ENCODE measurements at regions not wholly inside any gene's neighbourhood (a gene's known extent, or its start where the extent isn't known, plus 50 kb on each side); places are given as distances from the start of the nearest gene placed in this dataset.

DNA sequence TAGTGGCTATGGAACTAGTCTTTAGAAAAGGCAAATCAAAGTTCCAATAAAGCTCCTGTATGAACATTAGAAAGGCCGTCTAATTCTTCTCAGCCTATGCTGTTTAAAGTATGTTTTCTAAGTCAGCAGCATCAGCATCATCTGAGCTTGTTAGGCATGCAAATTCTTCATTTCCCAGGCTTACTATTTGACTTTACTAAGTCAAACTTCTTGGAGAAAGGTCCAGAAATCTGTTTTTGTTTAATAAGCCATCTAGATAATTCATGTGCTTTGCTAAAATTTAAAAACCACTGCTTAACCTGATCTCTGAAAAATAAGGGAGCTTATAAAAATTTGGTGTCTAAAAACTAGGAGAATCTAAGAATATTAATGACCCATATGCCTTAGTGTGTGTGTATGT, 200.2 kb upstream of the SGCD start:
- H3K27me3 Mint-ChIP-seq (ENCODE audit: low read depth, unreplicated experiment) = no peaks in the 10 kb centered on the region
- TF ChIP-seq, protein P1, sequence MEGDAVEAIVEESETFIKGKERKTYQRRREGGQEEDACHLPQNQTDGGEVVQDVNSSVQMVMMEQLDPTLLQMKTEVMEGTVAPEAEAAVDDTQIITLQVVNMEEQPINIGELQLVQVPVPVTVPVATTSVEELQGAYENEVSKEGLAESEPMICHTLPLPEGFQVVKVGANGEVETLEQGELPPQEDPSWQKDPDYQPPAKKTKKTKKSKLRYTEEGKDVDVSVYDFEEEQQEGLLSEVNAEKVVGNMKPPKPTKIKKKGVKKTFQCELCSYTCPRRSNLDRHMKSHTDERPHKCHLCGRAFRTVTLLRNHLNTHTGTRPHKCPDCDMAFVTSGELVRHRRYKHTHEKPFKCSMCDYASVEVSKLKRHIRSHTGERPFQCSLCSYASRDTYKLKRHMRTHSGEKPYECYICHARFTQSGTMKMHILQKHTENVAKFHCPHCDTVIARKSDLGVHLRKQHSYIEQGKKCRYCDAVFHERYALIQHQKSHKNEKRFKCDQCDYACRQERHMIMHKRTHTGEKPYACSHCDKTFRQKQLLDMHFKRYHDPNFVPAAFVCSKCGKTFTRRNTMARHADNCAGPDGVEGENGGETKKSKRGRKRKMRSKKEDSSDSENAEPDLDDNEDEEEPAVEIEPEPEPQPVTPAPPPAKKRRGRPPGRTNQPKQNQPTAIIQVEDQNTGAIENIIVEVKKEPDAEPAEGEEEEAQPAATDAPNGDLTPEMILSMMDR (IDR thresholded peaks at IDR 0.05; ENCODE audit: insufficient read depth, low read depth, low read length) = no peak
- no peak for TF ChIP-seq EZH2 (IDR thresholded peaks at IDR 0.05; ENCODE audit: insufficient read depth, low read length)
- no peak overlapping the region for H3K9ac ChIP-seq (ENCODE audit: low read length)
- H3K36me3 Mint-ChIP-seq (ENCODE audit: low read depth, unreplicated experiment) = no peaks in the 10 kb centered on the region
- H3K27me3 ChIP-seq (ENCODE audit: insufficient read depth, low read length) = no peaks in the 10 kb centered on the region
- no peak for FAIRE-seq
- DNase-seq (ENCODE audit: low read depth) = no peak
- no peak overlapping the region for H3K4me3 Mint-ChIP-seq (ENCODE audit: unreplicated experiment)
- no peaks in the 10 kb centered on the region for H3K79me2 ChIP-seq (ENCODE audit: insufficient read depth, low read length)
- H3K4me1 Mint-ChIP-seq (ENCODE audit: low read depth, unreplicated experiment) = peaks cover 5% of the 10 kb centered on the region
- no peak overlapping the region for H3K4me3 ChIP-seq (ENCODE audit: insufficient read depth, low read depth, low read length)
- no peak overlapping the region for H3K27ac Mint-ChIP-seq (ENCODE audit: unreplicated experiment)
- H3K27ac ChIP-seq (ENCODE audit: low read depth, low read length) = no peak overlapping the region
- no peak overlapping the region for H3K4me2 ChIP-seq (ENCODE audit: low read length)
- no peaks in the 10 kb centered on the region for H3K9me3 ChIP-seq (ENCODE audit: insufficient read depth, low read depth, low read length)
- no peak overlapping the region for H2AFZ ChIP-seq (ENCODE audit: low read depth, low read length)
- H4K20me1 ChIP-seq (ENCODE audit: insufficient read depth, low read length) = no peaks in the 10 kb centered on the region
- no peaks in the 10 kb centered on the region for H3K4me1 ChIP-seq (ENCODE audit: insufficient read depth, low read length)
- no peaks in the 10 kb centered on the region for H3K36me3 ChIP-seq (ENCODE audit: insufficient read depth, low read length)
- no peaks in the 10 kb centered on the region for H3K9me3 Mint-ChIP-seq (ENCODE audit: unreplicated experiment)

DNA sequence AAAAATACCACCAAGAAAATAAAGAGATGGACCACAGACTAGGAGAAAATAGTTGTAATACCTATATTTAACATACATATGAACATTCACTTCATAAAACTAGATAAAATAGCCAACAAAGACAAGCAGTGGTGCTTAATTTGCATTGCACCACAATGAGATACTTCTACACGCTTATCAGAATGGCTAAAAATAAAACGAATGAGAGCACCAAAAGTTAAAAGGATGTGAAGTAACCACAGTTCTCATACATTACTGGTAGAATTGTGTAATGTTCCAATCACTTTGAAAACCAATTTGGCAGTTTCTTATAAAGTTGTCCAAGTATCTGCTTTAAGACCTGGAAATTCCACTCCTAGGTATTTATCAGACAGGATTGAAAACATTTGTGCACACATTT, 198.9 kb upstream of the SGCD start:
- H3K36me3 ChIP-seq (ENCODE audit: insufficient read depth, low read length) = no peaks in the 10 kb centered on the region
- no peaks in the 10 kb centered on the region for H3K79me2 ChIP-seq (ENCODE audit: insufficient read depth, low read length)
- H3K9ac ChIP-seq (ENCODE audit: low read length) = no peak overlapping the region
- Mint-ChIP-seq H3K4me1 (ENCODE audit: low read depth, unreplicated experiment) (peaks cover 5% of the 10 kb centered on the region), H3K36me3 (ENCODE audit: low read depth, unreplicated experiment) (no peaks in the 10 kb centered on the region), H3K4me3 (ENCODE audit: unreplicated experiment) (no peak overlapping the region), H3K27ac (ENCODE audit: unreplicated experiment) (no peak overlapping the region), H3K27me3 (ENCODE audit: low read depth, unreplicated experiment) (no peaks in the 10 kb centered on the region), H3K9me3 (ENCODE audit: unreplicated experiment) (no peaks in the 10 kb centered on the region)
- no peak overlapping the region for H3K4me3 ChIP-seq (ENCODE audit: insufficient read depth, low read depth, low read length)
- H3K9me3 ChIP-seq (ENCODE audit: insufficient read depth, low read depth, low read length) = no peaks in the 10 kb centered on the region
- no peak overlapping the region for H3K27ac ChIP-seq (ENCODE audit: low read depth, low read length)
- TF ChIP-seq, protein P1 (IDR thresholded peaks at IDR 0.05; ENCODE audit: insufficient read depth, low read depth, low read length) = no peak
- no peak for TF ChIP-seq EZH2 (IDR thresholded peaks at IDR 0.05; ENCODE audit: insufficient read depth, low read length)
- no peaks in the 10 kb centered on the region for H3K4me1 ChIP-seq (ENCODE audit: insufficient read depth, low read length)
- no peak overlapping the region for H2AFZ ChIP-seq (ENCODE audit: low read depth, low read length)
- H3K4me2 ChIP-seq (ENCODE audit: low read length) = no peak overlapping the region
- no peaks in the 10 kb centered on the region for H3K27me3 ChIP-seq (ENCODE audit: insufficient read depth, low read length)
- peak; percentile 62 for DNase-seq (ENCODE audit: low read depth)
- FAIRE-seq = no peak
- H4K20me1 ChIP-seq (ENCODE audit: insufficient read depth, low read length) = no peaks in the 10 kb centered on the region

DNA sequence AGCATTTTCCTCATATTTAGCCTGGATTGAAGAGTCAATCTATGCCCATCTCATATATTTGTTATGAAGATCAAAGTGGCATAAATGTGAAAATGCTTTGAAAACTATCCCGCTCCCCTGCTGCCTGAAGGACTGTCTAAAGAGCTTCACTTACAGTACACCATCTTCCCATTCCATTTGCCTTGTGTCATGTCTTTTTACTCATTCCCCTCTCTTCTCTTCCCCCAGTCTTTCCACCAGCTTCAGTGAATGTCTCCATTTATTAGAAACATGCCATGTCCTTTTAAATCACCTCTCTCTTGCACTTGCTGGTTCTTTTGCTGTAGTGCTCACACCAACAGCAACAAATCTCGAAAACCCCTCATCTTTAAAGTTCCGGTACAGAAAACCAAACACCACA, 192.7 kb upstream of the SGCD start:
- Histone ChIP-seq H3K36me3 (ENCODE audit: insufficient read depth, low read length) (no peaks in the 10 kb centered on the region), H3K4me3 (ENCODE audit: insufficient read depth, low read depth, low read length) (no peak overlapping the region), H3K4me2 (ENCODE audit: low read length) (no peak overlapping the region), H2AFZ (ENCODE audit: low read depth, low read length) (no peak overlapping the region), H4K20me1 (ENCODE audit: insufficient read depth, low read length) (no peaks in the 10 kb centered on the region), H3K79me2 (ENCODE audit: insufficient read depth, low read length) (no peaks in the 10 kb centered on the region), H3K27me3 (ENCODE audit: insufficient read depth, low read length) (no peaks in the 10 kb centered on the region), H3K4me1 (ENCODE audit: insufficient read depth, low read length) (peaks cover 5% of the 10 kb centered on the region), H3K9me3 (ENCODE audit: insufficient read depth, low read depth, low read length) (no peaks in the 10 kb centered on the region), H3K27ac (ENCODE audit: low read depth, low read length) (no peak overlapping the region), H3K9ac (ENCODE audit: low read length) (no peak overlapping the region)
- Mint-ChIP-seq H3K27ac (ENCODE audit: unreplicated experiment) (peak overlapping the region; percentile 37), H3K4me1 (ENCODE audit: low read depth, unreplicated experiment) (peaks cover 15% of the 10 kb centered on the region), H3K36me3 (ENCODE audit: low read depth, unreplicated experiment) (no peaks in the 10 kb centered on the region), H3K4me3 (ENCODE audit: unreplicated experiment) (no peak overlapping the region), H3K9me3 (ENCODE audit: unreplicated experiment) (no peaks in the 10 kb centered on the region), H3K27me3 (ENCODE audit: low read depth, unreplicated experiment) (no peaks in the 10 kb centered on the region)
- DNase-seq (ENCODE audit: low read depth) = no peak
- FAIRE-seq = no peak
- TF ChIP-seq, protein P1 (IDR thresholded peaks at IDR 0.05; ENCODE audit: insufficient read depth, low read depth, low read length) = no peak
- no peak for TF ChIP-seq EZH2 (IDR thresholded peaks at IDR 0.05; ENCODE audit: insufficient read depth, low read length)

Data from astrocyte (in vitro differentiated cells and primary cell).